GOT3 (cell line): ENCODE measurements at regions not wholly inside any gene's neighbourhood (a gene's known extent, or its start where the extent isn't known, plus 50 kb on each side); places are given as distances from the start of the nearest gene placed in this dataset.

Experiments
- DNase-seq: peaks from one replicate; lab custom pipeline; 2025; ENCODE audit warnings: mixed read lengths; lab: John Stamatoyannopoulos, UW

- DNase-seq: no peak
Measured at GRCh38 chr10:1882180-1882579, 144.9 kb upstream of the ADARB2 start.

GRCh38 chr10:1881636-1882035 lies 144.3 kb upstream of the ADARB2 start:
- DNase-seq: no peak

DNA sequence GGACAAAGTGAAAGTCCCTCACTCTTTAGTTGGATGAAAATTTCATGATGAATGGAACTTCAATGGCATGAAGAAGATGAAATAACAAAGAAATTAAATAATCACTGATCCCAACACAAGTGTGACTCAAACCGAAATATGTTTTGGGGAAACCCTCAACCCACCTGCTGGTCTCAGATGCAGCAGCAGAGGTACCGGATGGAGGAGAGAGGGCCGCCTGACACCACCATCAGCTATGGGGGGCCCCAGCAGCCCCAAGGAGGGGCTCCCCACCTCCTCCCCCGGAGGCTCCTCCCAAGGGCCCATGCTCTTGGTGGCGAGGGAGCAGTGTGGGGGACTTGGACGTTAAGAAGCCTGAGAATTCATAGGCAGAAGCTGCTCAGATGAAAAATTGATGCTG lies 137.2 kb upstream of the ADARB2 start:
- DNase-seq: no peak

GRCh38 chr10:1873661-1874315 lies 136.5 kb upstream of the ADARB2 start:
- DNase-seq: no peak

- DNase-seq: no peak
Measured at GRCh38 chr10:1872151-1872726, 134.9 kb upstream of the ADARB2 start.

GRCh38 chr10:1870491-1870890 lies 133.2 kb upstream of the ADARB2 start:
- DNase-seq: no peak

- no peak for DNase-seq
Measured at GRCh38 chr10:1869861-1870260, 132.5 kb upstream of the ADARB2 start.

GRCh38 chr10:1860351-1860750 lies 123.0 kb upstream of the ADARB2 start:
- DNase-seq: no peak

DNA sequence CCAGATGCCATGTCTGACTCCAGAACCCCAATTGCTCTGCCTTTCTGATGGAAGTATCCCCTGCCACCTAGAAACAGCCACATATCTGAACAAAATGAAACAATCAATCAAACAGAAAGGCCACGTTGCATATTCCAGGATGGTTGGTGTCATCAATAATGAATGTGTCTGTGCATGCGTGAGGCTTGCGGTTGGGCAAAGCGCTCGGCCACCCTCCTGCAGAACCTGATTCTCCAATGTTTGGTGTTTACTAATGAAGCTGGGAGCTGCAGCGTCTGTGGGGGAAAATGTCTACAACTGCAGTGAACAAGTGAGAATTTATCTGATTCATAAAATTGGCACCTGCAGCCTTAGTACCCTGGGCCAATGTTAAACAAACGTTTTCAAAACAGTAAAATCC lies 121.2 kb upstream of the ADARB2 start:
- no peak for DNase-seq

DNA sequence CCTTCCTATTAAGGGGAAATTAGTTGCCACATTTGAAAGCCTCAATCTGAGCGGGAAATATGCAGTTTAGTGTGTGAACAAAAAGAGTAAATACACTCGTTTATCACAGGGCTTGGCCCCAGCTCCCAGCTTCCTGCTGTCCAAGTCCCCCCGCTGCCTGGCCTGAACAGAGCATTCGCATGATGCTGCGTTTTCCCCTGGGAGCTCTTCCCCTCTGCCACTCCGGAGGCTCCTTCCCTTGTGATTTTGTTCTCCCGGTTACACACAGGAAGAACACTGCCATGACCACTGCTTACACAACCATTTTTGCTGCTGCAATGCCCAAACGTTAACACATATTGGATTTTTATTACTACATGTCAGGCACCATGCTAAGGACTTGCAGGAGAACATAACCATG lies 120.7 kb upstream of the ADARB2 start:
- no peak for DNase-seq

DNA sequence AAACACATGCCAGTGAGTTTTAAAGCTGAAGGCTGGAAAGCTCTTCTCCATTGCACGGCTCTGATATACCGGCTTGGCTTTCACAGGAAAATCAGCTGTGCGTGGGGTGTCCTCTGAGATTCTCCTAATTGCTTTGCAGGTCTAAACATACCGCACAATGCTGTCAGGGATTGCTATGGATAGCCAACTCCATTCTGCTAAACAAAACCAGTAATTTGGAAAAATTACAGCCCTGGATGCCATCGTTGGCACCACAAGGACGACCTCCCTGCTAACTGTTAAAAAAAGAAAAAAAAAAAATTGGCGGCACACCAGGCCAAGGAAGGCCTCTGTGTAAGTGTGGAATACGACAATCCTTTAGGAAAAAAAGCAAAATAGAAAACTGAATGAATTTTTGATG lies 118.6 kb upstream of the ADARB2 start:
- DNase-seq: no peak

DNA sequence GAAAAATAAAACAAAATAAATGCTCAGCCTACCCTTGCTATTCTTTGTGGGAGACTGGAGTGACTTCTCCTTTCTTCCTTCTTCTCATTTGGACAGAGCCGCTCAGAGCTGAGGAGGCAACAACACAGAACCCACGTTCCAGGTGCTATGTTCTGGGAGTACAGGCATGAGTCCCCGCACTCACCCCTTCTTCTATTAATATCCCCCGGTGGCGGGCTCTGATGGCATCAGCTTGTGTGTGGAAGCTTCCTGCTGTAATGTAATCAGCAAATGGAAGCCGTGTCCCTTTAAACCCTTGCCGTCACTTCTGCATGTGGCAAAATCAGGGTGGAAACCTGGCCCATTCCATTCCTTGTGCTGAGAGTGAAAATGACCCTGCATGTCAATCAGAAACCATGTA lies 116.9 kb upstream of the ADARB2 start:
- DNase-seq: no peak

GRCh38 chr10:1853801-1854200 lies 116.5 kb upstream of the ADARB2 start:
- DNase-seq: no peak

- DNase-seq: no peak
Measured at GRCh38 chr10:1852841-1853240, 115.5 kb upstream of the ADARB2 start.

DNA sequence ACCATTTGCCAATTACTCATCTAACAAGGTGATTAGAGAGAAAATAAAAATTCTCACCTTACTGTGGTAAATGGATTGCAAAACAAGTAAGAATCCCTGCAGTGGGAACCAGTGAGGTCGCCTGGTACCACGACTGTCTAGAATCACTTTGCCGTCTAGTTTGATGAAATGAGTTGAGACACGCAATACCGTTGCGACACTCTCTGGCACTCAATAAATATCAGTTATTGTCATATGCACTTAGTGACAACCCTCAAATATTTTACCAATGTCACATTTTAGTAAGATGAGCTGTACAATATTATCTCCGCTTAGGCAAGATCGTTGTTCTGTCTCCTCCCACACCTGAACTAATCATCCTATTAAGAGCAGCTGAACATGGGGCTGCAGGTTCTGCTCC lies 114.4 kb upstream of the ADARB2 start:
- no peak for DNase-seq

GRCh38 chr10:1850971-1851527 lies 113.7 kb upstream of the ADARB2 start:
- no peak for DNase-seq

DNA sequence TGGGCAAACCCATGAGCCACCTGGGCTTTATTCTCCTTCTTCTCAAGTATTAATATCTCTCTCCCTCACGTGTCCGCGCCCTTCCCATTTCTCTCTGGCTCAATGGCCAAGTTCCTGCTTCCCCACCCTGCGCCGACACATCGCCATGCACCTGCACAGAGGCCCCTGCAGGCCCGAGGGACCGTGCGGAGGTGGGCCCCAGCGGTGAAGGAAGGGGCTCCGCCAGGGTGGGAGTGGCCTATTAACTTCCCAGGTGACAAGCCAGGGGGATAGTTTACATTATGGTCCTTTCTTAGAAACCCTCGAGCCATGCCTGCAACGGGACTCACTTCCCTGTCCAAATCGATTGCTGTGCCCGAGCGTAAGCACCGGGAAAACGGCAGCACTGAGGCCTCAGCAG lies 110.0 kb upstream of the ADARB2 start:
- DNase-seq: no peak

GRCh38 chr10:1846032-1846431 lies 108.7 kb upstream of the ADARB2 start:
- DNase-seq: no peak

GRCh38 chr10:1841759-1842158 lies 104.4 kb upstream of the ADARB2 start:
- no peak for DNase-seq

DNA sequence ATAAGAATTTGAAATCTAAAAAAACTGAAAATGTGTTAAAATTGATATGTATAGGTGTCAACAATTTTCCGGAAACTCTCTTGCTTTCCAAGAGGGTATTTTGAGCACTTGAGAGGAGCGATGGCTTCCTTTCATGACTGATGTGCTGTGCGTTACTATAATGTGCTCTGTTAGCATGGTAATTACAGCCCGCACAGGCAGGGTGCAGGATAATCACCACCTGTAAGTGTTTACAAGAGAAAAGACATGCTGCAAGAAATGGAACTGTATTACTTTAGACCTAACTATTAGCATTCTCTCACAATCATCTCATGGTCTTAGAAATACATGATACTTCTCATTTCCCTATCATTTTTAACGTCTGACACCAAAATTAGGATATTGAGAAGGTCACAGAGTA lies 92.4 kb upstream of the ADARB2 start:
- no peak for DNase-seq

DNA sequence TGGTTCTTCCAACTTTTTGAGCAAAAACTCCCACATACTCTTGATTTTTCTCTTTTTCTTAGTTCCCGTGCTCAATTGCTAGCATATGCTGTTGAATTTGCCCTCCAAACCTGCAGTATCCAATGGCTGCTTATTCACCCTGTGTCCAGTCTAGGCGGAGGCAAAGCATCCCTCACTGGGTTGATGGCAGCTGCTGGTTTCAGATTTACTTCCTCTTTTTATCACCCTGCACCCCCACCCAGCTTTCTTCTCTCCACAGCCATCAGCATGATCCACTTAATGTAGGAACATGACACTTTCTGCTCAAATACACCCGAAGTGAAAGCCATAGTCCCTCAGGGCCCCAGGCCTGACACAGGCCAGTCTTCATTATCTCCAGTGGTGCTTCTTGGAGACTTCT lies 87.6 kb upstream of the ADARB2 start:
- DNase-seq: no peak

DNA sequence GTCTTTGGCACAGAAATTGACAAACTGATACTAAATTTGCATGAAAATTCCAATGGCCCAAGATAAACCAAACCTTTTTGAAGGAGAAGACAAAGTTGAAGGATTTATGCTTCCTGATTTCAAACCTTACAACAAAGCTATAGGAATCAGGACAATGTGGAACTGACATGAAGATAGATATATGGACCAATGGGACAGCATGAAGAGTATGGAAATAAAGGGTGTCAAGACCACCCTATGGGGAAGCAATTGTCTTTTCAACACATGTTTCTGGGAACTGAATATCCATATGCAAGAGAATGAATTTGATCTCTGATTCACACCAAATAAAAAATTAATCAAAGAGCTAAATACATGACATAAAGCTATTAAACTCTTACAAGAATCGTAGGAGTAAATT lies 77.2 kb upstream of the ADARB2 start:
- no peak for DNase-seq

DNA sequence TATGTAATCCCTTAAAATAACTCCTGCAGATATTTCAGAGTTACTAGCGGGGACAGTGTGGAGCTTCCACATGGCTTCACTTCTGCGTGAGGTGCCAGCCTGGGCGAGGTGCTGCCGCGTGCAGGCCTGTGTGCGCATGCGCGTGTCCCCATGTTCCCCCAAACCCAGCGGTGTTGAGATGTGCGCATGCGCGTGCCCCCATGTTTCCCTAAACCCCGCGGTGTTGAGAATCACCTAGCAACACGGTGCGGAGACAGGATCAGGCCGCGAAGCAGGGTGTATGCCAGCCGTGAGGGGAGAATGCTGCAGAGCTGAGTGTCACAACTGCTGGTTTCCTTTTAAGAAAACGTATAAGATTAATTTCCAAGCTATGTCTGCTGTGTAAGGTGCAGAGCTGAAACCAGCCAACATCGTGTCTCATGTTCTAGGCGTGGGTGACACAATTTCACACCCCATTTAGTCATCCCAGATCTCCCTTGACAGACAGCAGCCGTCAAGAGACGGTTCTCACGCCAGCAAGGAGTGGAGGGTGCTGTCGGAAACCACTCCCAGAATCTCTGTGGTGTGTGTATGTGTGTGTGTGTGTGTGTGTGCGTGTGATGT lies 71.9 kb upstream of the ADARB2 start:
- no peak for DNase-seq

DNA sequence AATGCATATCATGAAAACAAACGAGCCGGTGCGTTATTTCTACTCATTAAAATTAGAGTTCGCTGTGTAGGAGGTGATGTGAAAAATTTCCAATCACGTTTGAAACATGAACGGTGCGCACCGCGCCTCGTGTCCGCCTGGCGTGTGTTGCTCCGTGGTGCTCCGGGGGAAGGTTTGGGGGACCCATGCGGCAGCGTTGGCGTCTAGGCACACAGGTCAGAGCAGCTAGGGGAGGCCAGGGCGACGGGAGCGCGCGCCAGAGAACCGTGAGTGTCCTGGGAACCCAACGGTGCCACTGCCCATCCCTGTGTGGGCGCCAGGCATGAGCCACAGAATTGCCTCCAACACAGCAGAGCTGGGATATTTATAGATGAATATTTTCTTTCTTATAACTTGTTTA lies 70.6 kb upstream of the ADARB2 start:
- DNase-seq: no peak
